SU-DHL-6 (cell line): ENCODE measurements at regions not wholly inside any gene's neighbourhood (a gene's known extent, or its start where the extent isn't known, plus 50 kb on each side); places are given as distances from the start of the nearest gene placed in this dataset.

ENCODE experiments used
- CTCF ChIP-seq: fragments of 200-600 bp; sonication (generic); IDR thresholded peaks from one replicate; pipeline ENCODE4 v1.5.1; 2017; ENCODE audit warnings: antibody characterized with exemption, mild to moderate bottlenecking, low read length, moderate library complexity; ENCODE audit not compliant: insufficient read depth, poor library complexity, severe bottlenecking
- EZH2phosphoT487 ChIP-seq: fragments of 200-600 bp; sonication (generic), shearing (Covaris generic); conservative IDR thresholded peaks from 2 replicates; pipeline ENCODE4 v1.6.1; 2018; ENCODE audit warnings: mild to moderate bottlenecking, antibody characterized with exemption, low read length, moderate library complexity, mixed read lengths

GRCh38 chr17:33739714-33740113 is 446.6 kb upstream of the ASIC2 start:
- no peak for TF ChIP-seq CTCF
- TF ChIP-seq EZH2phosphoT487, result no peak
